ENCODE measurements at regions not wholly inside any gene's neighbourhood (a gene's known extent, or its start where the extent isn't known, plus 50 kb on each side); places are given as distances from the start of the nearest gene placed in this dataset.

DNA sequence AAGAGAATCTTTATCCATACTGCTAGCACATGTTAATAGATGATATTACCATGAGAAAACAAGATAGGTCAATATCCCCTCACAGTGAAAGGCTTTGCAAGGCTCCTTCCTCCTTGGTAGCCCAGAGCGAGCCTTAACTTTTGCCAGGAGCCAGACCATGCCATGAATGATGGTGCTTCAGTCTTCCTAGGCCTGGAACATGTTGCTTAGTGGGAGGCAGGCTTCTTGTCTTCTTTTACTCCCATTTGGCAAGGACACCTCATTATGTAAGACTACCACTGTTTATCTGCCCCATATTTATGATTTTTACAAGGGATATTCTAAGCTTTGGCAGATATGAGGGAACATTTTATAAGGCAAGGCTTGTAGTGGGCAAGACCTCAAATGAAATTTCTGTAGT lies 90.8 kb downstream of the GJA1 start:
- no peak for TF ChIP-seq GATA3 (IDR thresholded peaks at IDR 0.05; ENCODE audit: low read depth, low read length)
- TF ChIP-seq GATA2 (IDR thresholded peaks at IDR 0.05; ENCODE audit: low read depth, low read length) = no peak

DNA sequence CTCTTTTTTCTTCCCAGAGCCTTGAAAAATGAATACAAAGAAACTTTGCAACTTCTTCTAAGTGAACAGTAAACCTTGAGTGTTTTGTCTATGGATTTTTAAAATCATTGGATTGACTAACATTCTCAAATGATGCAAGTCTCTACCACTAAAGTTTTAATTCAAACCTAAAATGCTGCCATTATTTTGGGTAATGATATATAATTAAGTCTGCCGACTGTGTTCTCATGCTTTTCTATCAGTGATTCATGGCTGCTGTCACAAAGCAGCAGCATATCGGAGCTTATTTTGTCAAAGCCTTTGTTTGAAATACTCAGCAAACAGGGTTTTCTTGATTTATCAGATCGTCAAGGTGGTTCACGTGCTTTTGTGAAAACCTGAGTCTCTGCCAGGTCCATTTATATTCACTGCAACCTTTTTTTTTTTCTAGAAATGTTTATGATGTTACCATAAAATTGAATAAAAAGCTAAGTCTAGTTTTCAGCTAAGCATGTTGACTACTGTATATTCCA lies 96.3 kb downstream of the GJA1 start:
- no peak for TF ChIP-seq GATA3 (IDR thresholded peaks at IDR 0.05; ENCODE audit: low read depth, low read length)
- TF ChIP-seq GATA2 (IDR thresholded peaks at IDR 0.05; ENCODE audit: low read depth, low read length) = no peak

DNA sequence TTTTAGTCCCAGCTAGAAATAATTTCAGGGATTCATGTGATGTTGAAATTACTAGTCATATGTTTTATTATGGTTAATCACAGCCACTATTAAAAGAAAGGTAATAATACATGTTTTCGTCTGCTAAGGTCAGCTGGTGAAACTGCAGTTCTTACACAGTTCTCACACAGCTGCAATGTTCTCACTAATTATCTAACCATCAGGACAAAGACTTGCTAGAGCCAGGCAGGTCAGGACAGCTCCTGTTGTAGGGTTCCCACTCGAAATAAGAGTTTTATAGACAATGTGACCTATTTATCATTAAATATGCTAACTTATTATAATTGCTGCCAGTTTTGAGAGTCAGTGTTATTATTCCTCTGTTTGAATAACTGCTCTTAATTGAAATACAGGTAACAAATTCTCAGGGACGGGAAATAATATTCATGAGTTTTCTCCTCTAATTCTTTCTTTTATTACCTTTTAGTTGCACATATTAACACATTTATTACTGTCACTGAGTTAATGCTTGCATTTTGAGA lies 97.9 kb downstream of the GJA1 start:
- TF ChIP-seq GATA3 (IDR thresholded peaks at IDR 0.05; ENCODE audit: low read depth, low read length) (no peak), GATA2 (IDR thresholded peaks at IDR 0.05; ENCODE audit: low read depth, low read length) (no peak)

DNA sequence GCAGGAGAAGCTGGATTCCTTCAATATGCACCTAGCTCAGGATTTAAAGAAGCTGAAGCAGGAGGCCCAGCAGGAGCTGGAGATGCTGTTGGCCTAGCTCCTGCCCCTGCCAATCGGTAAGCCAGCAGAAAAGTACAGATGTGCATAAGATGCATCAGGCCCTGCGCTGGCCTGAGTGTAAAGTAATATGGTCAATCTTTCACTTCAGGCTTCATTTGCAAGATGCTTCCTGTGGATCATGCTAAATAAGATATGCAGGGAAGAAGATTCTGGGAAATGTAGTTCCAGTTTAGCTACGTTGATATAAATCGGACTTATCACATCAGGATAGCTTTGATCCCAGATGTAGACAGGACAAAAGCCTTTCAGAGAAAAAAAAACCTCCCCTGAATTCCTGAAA lies 100.3 kb downstream of the GJA1 start:
- TF ChIP-seq GATA3 (IDR thresholded peaks at IDR 0.05; ENCODE audit: low read depth, low read length) (no peak), GATA2 (IDR thresholded peaks at IDR 0.05; ENCODE audit: low read depth, low read length) (no peak)

DNA sequence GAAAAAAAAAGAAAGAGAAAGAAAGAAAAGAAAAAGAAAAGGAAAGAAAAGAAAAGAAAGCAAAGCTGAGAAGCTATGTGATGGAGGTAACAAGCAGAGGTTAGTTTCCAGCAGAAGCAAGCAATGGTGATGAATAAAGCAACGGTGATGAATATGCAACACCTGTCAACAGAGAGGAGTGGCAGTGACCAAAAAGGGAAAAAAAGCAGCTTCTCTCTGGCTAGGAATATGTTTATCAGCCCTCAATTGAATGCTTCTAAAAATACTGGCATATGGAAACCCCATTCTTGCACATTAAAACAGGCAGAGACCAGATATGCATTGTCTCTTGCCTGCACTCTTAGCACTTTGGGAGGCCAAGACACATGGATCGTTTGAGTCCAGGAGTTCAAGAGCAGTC lies 100.9 kb downstream of the GJA1 start:
- TF ChIP-seq GATA2 (IDR thresholded peaks at IDR 0.05; ENCODE audit: low read depth, low read length) (no peak), GATA3 (IDR thresholded peaks at IDR 0.05; ENCODE audit: low read depth, low read length) (no peak)

DNA sequence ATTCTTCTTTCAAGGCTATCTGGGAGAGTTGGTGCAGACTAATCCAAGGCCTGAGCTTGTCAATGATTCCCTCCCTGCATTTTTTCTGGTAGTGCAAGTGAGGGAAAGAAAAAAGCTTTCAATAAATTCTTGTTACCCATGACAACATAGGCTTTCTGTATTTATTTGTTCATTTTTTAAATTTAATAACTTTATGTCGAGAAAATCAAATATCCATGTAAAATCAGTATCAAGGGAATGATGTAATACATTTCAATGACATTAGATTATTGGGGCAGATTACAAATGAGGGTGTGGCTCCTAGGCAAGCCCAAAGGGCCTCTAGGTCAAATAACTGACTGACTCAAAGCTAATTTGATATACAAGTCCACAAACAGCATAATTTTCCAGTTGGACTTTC lies 104.0 kb downstream of the GJA1 start:
- no peak for TF ChIP-seq GATA3 (IDR thresholded peaks at IDR 0.05; ENCODE audit: low read depth, low read length)
- no peak for TF ChIP-seq GATA2 (IDR thresholded peaks at IDR 0.05; ENCODE audit: low read depth, low read length)

DNA sequence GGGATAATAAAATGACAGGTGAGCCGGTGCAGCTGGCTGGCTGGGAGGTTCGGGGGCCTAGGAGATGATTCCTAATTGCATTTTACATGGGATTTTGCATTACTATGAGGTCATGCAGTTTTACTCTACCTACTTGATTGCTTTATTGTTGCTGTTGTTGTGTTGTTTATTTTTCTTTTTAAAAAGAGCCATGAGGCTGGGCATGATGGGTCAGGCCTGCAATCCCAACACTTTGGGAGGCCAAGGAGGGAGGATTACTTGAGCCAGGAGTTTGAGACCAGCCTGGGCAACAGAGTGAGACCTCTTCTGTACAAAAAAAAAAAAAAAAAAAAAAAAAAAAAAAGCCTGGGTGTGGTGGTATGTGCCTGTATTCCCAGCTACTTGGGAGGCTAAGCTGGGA lies 104.8 kb downstream of the GJA1 start:
- no peak for TF ChIP-seq GATA3 (IDR thresholded peaks at IDR 0.05; ENCODE audit: low read depth, low read length)
- TF ChIP-seq GATA2 (IDR thresholded peaks at IDR 0.05; ENCODE audit: low read depth, low read length) = no peak

DNA sequence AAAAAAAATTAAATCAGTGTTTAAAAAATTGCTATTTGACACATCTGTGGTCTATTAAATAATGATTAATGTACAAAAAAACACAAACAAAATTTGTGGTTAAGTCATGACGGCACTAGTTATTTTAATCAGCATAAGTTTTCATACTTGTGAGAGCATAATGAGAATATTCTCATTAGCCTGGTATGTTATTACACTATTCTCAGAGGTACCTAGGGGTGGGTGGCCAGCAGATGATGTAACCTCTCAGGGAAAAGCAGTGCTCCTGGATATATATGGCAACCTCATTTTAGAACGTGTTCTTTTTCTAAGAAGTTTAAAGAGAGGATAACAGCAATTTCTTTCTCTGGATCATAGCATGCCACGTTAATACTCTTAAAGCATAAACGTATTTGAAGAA lies 109.2 kb downstream of the GJA1 start:
- TF ChIP-seq GATA2 (IDR thresholded peaks at IDR 0.05; ENCODE audit: low read depth, low read length) = no peak

DNA sequence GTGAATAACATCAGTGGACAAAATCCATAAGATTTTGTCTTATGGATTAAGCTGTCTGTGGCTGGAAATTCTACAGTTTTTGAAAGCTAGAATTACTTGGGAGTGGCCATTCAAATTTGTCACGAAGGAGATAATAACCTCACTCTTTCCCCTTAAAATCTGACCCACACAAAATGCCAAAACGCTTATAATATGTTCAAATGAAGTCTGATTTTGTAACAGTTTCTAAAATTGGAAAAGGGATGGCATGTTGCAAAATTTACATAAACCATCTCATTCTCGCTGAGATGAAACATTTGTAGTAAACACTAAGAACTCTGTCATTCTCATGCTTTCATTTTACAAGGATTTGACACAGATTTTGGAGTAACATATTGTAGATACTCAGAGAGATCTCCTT lies 112.7 kb downstream of the GJA1 start:
- TF ChIP-seq GATA2 (IDR thresholded peaks at IDR 0.05; ENCODE audit: low read depth, low read length) = no peak
- no peak for TF ChIP-seq GATA3 (IDR thresholded peaks at IDR 0.05; ENCODE audit: low read depth, low read length)

DNA sequence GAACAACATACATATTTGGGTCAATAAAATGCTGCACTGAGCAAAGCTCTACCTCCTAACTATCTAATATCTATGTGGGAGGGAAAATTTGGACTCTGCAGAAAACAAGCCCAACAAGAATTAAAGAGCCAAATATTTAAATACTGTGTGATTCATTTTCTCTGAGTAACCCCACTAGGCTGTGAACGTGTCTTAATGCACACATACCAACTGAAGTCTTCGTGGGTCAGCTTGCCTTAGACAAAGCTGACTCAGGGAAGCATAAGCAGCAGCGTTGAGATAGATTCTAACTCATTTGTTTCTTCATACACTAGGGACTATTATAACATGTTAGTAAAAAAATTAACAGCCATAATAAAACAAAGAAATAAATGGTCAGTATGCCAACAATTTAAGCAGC lies 114.3 kb downstream of the GJA1 start:
- TF ChIP-seq GATA2 (IDR thresholded peaks at IDR 0.05; ENCODE audit: low read depth, low read length) (no peak), GATA3 (IDR thresholded peaks at IDR 0.05; ENCODE audit: low read depth, low read length) (no peak)

DNA sequence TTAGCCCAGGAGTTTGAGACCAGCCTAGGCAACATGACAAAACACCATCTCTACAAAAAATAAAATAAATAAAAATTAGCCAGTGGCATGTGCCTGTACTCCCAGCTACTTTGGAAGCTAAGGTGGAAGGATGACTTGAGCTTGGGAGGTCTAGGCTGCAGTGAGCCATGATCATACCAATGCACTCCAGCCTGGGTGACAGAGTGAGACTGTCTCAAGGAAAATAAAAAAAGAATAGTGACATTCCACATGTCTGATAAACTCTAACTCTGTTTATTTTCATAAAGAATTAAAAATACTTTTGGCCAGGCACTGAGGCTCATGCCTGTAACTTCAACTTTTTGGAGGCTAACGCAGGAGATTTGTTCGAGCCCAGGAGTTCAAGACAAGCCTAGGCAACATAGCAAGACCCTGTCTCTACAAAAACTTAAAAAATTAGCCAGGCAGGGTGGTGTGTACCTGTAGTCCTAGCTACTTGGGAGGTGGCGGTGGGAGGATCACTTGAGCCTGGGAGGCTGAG lies 115.1 kb downstream of the GJA1 start:
- no peak for TF ChIP-seq GATA3 (IDR thresholded peaks at IDR 0.05; ENCODE audit: low read depth, low read length)
- TF ChIP-seq GATA2 (IDR thresholded peaks at IDR 0.05; ENCODE audit: low read depth, low read length) = no peak

DNA sequence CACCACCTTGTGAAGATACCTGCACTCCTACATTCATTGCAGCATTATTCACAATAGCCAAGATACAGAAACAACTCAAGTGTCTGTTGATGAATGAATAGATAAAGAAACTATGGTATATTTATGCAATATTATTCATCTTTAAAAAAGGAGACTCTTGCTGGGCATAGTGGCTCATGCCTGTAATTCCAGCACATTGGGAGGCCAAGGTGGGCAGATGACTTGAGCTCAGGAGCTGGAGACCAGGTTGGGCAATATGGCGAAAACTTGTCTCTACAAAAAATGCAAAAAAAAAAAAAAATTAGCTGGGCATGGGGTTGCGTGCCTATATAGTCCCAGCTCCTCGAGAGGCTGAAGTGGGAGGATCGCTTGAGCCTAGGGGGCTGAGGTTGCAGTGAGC lies 119.8 kb downstream of the GJA1 start:
- TF ChIP-seq GATA3 (IDR thresholded peaks at IDR 0.05; ENCODE audit: low read depth, low read length) (no peak), GATA2 (IDR thresholded peaks at IDR 0.05; ENCODE audit: low read depth, low read length) (no peak)

DNA sequence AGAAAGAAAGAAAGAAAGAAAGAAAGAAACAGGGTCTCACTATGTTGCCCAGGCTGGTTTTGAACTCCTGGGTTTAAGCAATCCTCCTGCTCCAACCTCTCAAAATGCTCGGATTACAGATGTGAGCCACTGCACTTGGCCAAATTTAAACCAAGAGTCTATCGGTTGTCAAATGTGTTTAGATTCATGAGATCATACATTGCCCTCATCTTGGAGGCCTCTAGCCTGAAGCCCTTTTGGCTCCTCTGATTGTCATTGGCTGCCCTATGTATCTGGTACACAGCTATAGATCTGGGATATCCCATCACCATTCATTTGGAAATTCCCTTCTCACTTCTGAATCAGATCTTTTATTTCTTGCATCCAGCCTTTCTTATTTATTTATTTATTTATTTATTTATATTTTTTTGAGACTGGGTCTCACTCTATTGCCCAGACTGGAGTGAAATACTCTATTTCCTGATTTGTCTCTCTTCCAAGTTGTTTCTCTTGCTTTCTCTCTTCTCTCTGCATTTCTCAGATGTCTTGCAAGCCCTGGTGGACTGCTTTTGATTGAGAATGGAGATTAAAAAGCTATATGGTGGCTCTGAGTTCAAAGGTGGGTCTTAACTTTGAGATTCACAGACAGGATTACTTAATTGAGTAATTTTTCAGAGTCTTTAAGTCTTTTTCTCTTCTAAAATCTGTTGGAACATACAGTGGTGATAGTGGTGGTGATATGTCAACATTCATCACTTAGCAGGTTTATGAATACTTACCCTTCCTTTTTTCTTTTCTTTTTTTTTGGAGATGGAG lies 121.9 kb downstream of the GJA1 start:
- TF ChIP-seq GATA3 (IDR thresholded peaks at IDR 0.05; ENCODE audit: low read depth, low read length) = no peak
- TF ChIP-seq GATA2 (IDR thresholded peaks at IDR 0.05; ENCODE audit: low read depth, low read length) = no peak

DNA sequence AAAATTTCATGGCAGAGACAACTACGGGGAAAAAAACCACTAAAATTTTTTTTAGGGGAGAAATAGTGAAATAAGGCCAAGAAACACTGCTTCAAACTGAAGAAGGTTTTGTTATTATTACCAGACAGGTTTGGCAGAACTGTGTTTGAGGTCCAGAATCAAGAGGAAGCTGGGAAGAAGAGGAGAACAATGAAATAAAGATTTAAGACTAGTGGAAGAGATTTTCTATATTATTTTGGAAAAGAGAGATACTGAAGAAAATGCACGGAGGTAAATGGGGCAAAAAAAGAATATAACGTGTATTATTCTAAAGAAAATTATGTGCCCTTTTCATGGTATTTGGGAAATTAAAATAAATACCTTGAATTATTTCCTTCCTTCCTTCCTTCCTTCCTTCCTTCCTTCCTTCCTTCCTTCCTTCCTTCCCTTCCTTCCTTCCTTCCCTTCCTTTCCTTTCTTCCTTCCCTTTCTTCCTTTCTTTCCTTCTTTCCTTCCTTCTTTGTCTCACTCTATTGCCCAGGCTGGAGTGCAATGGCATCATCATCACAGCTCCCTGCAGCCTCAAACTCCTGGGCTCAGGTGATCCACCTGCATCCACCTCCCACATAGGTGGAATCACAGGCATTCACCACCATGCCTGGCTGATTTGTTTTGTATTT lies 124.3 kb downstream of the GJA1 start:
- TF ChIP-seq GATA3 (IDR thresholded peaks at IDR 0.05; ENCODE audit: low read depth, low read length) (no peak), GATA2 (IDR thresholded peaks at IDR 0.05; ENCODE audit: low read depth, low read length) (no peak)

DNA sequence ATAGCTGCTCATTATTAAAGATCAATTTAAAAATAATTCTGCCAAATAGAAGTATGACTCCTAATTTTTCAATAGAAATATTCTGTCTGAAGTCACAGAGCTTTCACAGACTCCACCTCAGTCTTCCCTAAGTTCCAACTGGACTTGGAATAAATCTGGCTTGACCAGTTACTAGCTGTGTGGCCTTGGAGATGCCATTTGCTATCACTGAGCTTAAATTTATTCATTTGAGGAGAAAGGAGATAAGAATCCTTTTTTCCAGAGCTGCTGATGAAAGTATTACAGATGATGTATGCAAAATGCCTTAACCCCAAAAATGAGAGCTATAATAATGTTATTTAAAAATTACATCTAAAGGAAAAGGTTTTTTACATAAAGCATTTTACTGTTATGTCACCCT lies 125.0 kb downstream of the GJA1 start:
- TF ChIP-seq GATA3 (IDR thresholded peaks at IDR 0.05; ENCODE audit: low read depth, low read length) (no peak), GATA2 (IDR thresholded peaks at IDR 0.05; ENCODE audit: low read depth, low read length) (no peak)

Data from SH-SY5Y (cell line).